ENCODE measurements at regions not wholly inside any gene's neighbourhood (a gene's known extent, or its start where the extent isn't known, plus 50 kb on each side); places are given as distances from the start of the nearest gene placed in this dataset.

DNA sequence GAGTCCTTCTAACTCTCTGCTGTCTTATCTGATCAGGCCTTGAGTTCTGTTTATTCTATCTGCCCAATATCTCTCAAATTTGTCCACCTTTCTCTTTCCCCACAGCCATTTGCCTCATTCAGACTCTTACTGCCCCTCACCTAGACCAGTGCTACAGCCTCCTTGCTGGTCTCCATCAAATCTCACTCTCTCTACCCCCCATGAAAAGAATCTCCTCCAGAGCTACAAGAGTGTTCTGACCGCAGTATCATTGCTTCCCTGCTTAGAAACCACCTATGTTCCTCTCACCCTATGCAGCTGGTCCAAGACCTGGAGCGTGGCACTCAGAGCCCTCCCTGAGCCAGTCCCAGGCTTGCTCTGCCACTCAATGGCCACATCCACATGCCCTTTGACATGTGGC lies 231.0 kb upstream of the JUN start:
- TF ChIP-seq, protein P1, sequence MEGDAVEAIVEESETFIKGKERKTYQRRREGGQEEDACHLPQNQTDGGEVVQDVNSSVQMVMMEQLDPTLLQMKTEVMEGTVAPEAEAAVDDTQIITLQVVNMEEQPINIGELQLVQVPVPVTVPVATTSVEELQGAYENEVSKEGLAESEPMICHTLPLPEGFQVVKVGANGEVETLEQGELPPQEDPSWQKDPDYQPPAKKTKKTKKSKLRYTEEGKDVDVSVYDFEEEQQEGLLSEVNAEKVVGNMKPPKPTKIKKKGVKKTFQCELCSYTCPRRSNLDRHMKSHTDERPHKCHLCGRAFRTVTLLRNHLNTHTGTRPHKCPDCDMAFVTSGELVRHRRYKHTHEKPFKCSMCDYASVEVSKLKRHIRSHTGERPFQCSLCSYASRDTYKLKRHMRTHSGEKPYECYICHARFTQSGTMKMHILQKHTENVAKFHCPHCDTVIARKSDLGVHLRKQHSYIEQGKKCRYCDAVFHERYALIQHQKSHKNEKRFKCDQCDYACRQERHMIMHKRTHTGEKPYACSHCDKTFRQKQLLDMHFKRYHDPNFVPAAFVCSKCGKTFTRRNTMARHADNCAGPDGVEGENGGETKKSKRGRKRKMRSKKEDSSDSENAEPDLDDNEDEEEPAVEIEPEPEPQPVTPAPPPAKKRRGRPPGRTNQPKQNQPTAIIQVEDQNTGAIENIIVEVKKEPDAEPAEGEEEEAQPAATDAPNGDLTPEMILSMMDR (IDR thresholded peaks at IDR 0.05 in 8 of 11, conservative IDR thresholded peaks at IDR 0.05 in 3 of 11): no peak
- no peak for TF ChIP-seq POLR2AphosphoS5 (IDR thresholded peaks at IDR 0.05)

Measured in spleen (tissue), 7 donors.